NCI-H510A (cell line): ENCODE measurements at regions not wholly inside any gene's neighbourhood (a gene's known extent, or its start where the extent isn't known, plus 50 kb on each side); places are given as distances from the start of the nearest gene placed in this dataset.
"Not testable (repeated sequence)": the region's sequence is repeated elsewhere in the genome, so short reads cannot be mapped to it uniquely, and the experiment has no call there.

ENCODE experiments used
- DNase-seq: peaks from one replicate; lab custom pipeline; 2025; lab: John Stamatoyannopoulos, UW

DNA sequence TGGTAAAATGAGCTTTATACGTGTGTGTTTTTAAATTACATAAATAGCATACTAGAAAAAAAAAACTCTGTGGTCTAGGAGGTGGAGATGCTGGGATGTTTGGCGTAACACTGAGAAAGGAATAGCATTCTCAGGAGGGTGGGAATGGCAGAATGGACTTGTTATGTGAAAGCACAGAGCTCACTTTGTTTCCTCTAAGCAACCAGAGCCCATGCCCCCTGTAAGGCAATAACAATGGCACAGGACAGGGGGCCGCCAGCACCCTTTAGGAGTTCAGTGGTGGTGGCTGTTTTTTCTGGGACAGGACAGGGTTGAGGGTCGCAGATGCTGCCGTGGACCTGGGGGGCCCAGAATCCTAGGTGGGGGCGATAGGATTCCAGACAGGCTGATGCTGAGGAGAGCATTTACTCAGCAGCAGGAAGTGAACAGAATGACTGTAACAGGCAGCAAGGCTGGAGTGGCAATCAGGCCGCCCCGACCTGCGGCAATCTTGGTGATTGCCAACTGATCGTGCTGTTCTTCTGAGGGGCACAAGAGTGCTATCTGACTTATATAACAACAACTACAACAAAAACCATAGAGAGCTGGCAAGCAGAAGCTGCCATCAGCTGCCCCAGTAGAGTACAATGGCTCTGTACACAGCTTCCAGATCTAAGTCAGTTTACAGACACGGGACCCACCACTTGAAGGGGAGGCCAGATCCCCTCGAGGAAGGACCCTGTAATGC, 160.4 kb downstream of the UACA start:
- DNase-seq: no peak

DNA sequence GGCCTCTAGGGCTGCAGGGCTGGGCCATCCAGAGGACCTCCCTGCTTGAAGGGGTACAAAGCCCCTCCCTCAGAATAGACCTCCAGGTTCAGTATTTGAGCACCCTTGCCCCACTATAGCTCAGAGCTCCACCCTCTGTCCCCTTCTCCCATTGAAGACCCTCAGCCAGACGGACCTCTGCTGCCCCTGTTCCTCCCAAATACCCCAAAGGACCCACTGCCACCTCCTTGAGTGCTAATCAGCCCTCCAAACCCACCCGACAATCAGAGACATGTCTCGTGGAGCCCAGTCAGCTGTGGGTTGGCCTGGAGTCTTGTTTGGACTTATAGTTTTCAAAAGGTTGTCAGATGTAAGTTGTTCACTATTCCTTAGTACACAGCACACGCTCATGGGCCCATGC, 161.1 kb downstream of the UACA start:
- no peak for DNase-seq

DNA sequence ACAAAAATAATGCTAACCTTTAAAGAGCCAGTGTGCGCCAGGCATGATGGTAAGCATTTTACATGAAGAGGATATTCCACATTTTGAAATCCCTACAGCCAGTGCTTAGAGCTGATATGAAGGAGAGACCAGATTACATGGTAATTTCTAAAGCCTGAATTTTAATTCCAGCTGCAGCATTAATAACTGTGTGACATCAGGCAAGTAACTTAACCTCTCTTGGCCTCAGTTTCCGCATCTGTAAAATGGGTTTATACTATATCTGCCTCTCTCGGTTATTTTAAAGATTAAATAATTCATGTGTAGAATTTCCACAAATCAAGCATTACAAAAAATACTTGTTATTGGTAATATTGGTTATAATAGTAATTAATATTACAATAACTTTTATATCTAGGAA, 165.4 kb downstream of the UACA start:
- no peak for DNase-seq

GRCh38 chr15:70597056-70597603, 166.2 kb downstream of the UACA start:
- no peak for DNase-seq

- no peak for DNase-seq
Observed at GRCh38 chr15:70596354-70597055, 166.9 kb downstream of the UACA start.

DNA sequence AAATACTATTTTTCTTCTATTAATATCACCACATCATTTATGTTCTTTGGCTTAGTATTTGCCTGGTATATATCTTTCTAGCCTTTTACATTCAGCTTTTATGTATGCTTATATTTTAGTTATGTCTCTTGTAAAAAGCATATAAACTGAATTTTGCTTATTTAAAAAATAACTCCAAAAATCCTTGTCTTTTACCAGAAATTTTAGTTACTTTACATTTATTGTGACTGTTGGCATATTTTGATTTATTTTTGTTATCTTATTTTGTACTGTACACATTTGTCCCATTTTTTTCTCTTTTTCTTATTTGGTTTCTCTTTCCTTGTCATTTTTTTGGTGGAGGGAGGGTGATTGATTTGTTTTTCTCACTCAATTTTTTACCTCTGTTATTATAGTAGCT, 169.6 kb downstream of the UACA start:
- DNase-seq: no peak

- DNase-seq: no peak
Observed at GRCh38 chr15:70589728-70590127, 173.6 kb downstream of the UACA start.

DNA sequence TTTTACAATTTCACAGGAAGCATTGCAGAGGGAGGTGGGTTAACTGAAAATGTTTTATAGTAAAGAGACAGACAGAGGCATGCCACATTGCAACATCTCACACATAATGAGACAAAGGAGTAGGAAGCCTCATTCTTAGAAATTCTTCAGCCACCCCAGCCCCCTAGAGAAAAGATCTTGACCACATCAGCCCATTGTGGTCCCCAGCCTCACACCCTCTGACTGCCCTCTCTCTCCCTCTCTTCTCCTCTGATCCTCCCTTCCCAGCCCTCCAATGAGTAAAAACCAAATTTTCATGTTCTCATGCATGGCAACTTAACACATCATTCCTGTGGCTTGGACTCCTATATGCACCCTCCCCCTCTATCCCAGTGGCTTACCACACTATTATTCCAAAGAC, 174.1 kb downstream of the UACA start:
- DNase-seq: no peak

DNA sequence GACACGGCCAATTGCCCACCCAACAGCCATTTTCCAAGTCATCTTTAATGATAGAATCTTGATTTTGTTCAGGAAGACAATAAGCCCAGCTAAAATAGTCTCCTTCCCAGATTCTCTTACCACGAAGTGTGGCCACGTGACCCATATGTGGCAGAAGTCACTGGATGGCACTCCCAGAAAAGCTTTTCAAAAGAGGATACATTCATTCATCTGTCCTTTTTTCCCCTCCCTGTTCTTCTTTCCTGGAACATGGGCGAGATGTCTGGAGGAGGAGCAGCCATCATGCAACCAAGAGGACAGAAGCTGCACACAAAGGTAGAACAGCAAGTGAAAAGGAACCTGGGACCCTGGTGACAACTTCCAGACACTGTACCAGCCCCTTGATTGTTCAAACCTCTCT, 174.7 kb downstream of the UACA start:
- DNase-seq: no peak

DNA sequence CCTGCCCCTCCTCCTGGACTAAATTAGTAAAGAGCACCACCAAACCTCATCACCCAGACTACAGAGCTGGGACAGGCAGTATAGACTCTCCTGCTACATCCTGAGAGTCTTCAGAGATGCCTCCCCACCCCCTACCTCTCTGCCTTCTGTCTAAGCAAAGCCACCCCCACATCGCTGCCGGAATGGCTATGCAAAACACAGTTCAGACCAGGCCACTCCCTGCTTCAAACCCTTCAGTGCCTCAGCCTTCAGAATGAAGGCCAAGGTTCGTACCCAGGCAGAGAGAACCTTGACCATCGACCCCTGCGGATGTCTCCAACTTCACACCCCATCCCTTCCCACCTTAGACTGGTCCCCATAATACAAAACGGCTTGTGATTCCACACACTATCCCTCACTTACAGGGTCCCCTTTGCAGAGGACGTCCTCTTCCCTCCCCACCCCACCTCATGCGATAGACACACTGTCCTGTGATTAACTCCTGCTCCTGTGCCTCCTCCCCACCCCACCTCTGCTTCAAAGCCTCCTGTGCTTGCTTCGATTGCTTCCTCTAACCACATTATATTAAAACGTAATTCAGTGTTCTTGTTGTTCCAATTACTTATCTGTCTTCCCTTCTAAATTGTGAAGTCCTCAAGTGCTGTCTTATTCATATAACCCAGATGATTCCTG, 175.3 kb downstream of the UACA start:
- DNase-seq: no peak

DNA sequence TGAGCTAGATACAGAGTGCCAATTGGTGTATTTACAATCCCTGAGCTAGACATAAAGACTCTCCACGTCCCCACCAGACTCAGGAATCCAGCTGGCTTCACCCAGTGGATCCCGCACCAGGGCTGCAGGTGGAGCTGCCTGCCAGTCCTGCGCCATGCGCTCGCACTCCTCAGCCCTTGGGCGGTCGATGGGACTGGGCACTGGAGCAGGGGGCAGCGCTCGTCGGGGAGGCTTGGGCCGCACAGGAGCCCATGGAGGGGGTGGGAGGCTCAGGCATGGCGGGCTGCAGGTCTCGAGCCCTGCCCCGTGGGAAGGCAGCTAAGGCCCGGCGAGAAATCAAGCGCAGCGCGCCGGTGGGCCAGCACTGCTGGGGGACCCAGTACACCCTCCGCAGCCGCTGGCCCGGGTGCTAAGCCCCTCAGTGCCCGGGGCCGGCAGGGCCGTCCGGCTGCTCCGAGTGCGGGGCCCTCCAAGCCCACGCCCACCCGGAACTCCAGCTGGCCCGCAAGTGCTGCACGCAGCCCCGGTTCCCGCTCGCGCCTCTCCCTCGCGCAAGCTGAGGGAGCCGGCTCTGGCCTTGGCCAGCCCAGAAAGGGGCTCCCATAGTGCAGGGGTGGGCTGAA, 176.2 kb downstream of the UACA start:
- not testable (repeated sequence) for DNase-seq

- DNase-seq: no peak
Observed at GRCh38 chr15:70586241-70586640, 177.1 kb downstream of the UACA start.

DNA sequence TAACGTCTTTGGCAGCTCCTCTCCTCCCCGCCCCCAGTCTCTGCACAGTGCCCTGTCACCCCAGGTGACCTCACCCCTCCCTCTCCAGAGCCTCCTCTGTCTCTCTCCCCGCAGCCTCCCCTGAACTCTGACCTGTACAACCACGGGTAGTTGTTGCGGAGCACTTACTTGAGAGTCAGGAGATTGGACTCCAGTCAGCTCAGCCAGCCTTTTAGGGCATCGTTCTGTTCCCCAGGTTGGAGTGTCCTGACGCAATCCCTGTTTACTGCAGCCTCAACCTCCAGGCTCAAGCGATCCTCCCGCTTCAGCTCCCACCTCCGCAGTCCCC, 177.7 kb downstream of the UACA start:
- DNase-seq: no peak

DNA sequence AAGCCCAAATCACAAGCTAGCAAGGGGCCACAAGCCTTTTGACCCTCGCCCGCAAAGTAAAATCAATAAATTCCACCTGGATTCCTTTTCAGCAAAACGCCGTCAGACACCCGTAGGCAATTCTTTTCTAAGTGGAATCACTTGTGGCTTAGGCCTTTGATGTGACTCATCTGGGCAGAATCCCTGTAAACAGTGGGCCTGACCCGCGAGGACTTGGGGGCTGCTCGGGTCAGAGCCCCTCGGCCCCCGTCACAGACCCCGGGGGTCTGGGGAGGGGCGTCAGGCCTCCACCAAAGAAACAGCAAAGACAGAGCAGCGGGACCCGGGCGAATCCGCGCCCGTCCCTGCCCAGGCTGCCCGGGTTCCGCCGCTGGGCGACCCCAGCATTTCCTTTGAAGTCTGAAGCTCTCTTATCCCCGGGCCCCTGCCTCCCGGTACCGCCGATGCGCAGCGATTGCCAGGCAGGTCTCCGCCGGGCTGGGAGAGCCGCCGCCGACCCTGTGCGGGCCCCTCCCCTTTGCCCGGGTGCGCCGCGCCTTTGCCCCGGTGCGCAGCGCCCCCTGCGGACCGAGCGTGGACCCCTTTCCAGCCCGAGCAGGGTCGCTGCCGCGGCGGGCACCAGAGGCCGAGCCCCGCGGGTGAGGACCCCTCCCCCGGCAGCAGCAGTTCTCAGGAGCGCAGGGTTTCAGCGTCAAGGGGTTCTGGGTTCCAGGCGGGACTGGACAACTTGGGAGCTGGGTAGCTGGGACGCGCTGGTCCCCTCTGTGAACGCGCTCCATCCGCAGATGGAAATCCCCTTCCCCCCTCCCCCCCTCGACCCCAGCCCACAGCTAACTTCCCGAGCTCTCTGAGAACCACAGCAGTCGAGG, 178.3 kb downstream of the UACA start:
- DNase-seq: no peak

DNA sequence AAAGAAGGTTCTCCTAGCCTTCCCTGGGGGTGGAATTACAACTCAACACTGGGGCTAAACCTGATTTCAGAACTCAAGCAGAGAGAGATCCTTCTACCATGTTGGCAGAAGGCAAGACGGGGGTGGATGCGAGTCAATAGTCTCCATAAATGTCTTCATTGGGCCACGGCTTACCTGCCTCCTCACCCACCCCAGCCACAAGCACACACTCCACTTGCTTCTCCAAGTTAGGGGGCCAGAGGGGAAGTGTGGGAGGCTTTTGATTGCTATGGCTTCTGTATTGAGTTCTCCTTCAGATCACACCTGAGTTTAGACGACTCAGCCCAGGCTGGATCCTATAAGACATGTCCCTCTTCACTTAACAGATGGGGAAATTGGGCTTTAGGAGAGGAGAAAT, 178.9 kb downstream of the UACA start:
- no peak for DNase-seq

GRCh38 chr15:70583006-70583405, 180.4 kb downstream of the UACA start:
- DNase-seq: no peak

- DNase-seq: no peak
Observed at GRCh38 chr15:70582143-70582945, 181.0 kb downstream of the UACA start.

GRCh38 chr15:70580958-70581357, 182.4 kb downstream of the UACA start:
- DNase-seq: no peak

DNA sequence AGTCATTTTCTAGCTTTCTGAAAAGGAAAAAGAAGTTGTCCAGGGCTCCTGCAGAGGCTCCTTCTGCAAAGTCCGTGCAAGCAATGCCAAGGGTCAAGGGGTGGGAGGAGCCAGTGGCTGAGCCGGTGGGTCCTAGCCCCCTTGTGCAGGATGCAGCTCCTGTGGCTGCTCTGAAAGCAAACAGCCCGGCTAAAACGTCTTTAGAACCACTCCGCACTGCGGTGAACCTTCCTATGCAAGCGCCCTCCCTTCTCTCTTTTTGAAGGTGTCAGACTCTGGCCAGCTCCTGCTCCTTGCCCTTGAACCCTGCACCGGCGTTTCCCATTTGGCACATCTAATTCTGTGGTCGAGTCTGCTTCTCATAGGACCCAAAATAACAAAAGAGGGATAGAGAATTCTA, 183.1 kb downstream of the UACA start:
- no peak for DNase-seq

DNA sequence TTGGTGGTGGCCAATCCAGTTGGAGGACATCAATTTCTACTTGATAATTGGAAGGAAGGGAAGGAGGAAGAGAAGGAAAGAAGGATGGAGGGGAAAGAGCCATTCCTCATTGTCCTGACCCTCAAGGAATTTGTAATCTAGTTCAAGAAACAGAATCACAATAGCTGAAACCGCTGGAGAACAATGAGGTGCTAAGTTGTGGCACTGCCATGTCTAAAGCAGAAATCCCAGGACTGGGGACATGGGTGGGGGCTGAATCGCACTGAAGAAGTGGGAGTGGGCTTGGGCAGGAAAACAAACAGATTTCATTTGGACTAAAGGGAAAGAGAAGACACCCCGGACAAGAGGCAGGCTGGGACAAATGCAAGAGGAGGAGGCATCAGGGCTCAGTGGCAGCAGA, 183.6 kb downstream of the UACA start:
- DNase-seq: no peak

GRCh38 chr15:70578196-70578595, 185.2 kb downstream of the UACA start:
- DNase-seq: no peak
